GM12873 (cell line): ENCODE measurements at regions not wholly inside any gene's neighbourhood (a gene's known extent, or its start where the extent isn't known, plus 50 kb on each side); places are given as distances from the start of the nearest gene placed in this dataset.

Experiments used
- CTCF ChIP-seq: IDR thresholded peaks from 2 replicates; pipeline ENCODE4 v1.5.1; 2012; ENCODE audit warnings: low read depth, mild to moderate bottlenecking, moderate library complexity, low read length, control low read depth; ENCODE audit not compliant: insufficient read depth; ENCODE audit errors: missing control alignments

GRCh38 chr21:43324596-43324995 is 102.3 kb downstream of the SIK1 start:
- no peak for TF ChIP-seq CTCF

- no peak for TF ChIP-seq CTCF
These were observed 103.5 kb downstream of the SIK1 start for GRCh38 chr21:43323244-43324005.

GRCh38 chr21:43322805-43323204 is 104.1 kb downstream of the SIK1 start:
- TF ChIP-seq CTCF: no peak

GRCh38 chr21:43322311-43322710 is 104.6 kb downstream of the SIK1 start:
- TF ChIP-seq CTCF: no peak

GRCh38 chr21:43321611-43322010 is 105.3 kb downstream of the SIK1 start:
- no peak for TF ChIP-seq CTCF

GRCh38 chr21:43321111-43321510 is 105.8 kb downstream of the SIK1 start:
- TF ChIP-seq CTCF: no peak

- TF ChIP-seq CTCF: no peak
These were observed 106.4 kb downstream of the SIK1 start for GRCh38 chr21:43320526-43320925.
